ENCODE measurements at regions not wholly inside any gene's neighbourhood (a gene's known extent, or its start where the extent isn't known, plus 50 kb on each side); places are given as distances from the start of the nearest gene placed in this dataset.

GRCh38 chr18:78496079-78496478, 483.5 kb upstream of the SALL3 start:
- Histone ChIP-seq H3K9me3 (peaks cover 0 to 9% (median 0%) of the 10 kb centered on the region in 12 donors), H3K27me3 (no peaks in the 10 kb centered on the region), H3K36me3 (no peaks in the 10 kb centered on the region), H3K27ac (no peak overlapping the region), H3K4me1 (peaks cover 0 to 7% (median 0%) of the 10 kb centered on the region in 12 donors), H3K4me3 (no peak overlapping the region)
- 69 to 80% (median 75%) methylated on average over 16 of the region's 16 CpGs for WGBS, 4 donors
- ATAC-seq (peak in 1 of 4 donors; percentile 37), DNase-seq (peak in 2 of 5 donors; percentile 30 to 43)
- no peak for TF ChIP-seq CTCF (IDR thresholded peaks at IDR 0.05)
- TF ChIP-seq POLR2A (IDR thresholded peaks at IDR 0.05), result no peak
- intact Hi-C loops (cut with DNase I), result no loop called here

- ATAC-seq, result no peak
- DNase-seq, result no peak
- Histone ChIP-seq H3K4me3 (no peak overlapping the region), H3K4me1 (peaks cover 0 to 7% (median 0%) of the 10 kb centered on the region in 12 donors), H3K27me3 (no peaks in the 10 kb centered on the region), H3K36me3 (no peaks in the 10 kb centered on the region), H3K9me3 (no peaks in the 10 kb centered on the region), H3K27ac (no peak overlapping the region)
- 58 to 74% (median 64%) methylated on average over 13 of the region's 13 CpGs for WGBS, 4 donors
- intact Hi-C loops (cut with DNase I), result no loop called here
- TF ChIP-seq CTCF (IDR thresholded peaks at IDR 0.05) (no peak), POLR2A (IDR thresholded peaks at IDR 0.05) (no peak)
These were observed 482.0 kb upstream of the SALL3 start for GRCh38 chr18:78497641-78498040.

GRCh38 chr18:78499586-78499985, 480.0 kb upstream of the SALL3 start:
- ATAC-seq, result no peak
- Histone ChIP-seq H3K4me3 (no peak overlapping the region), H3K27ac (no peak overlapping the region), H3K4me1 (peaks cover 0 to 7% (median 0%) of the 10 kb centered on the region in 12 donors), H3K27me3 (no peaks in the 10 kb centered on the region), H3K36me3 (no peaks in the 10 kb centered on the region), H3K9me3 (no peaks in the 10 kb centered on the region)
- no peak for DNase-seq
- TF ChIP-seq CTCF (IDR thresholded peaks at IDR 0.05) (no peak), POLR2A (IDR thresholded peaks at IDR 0.05) (no peak)
- intact Hi-C loops (cut with DNase I), result no loop called here
- 84 to 94% (median 91%) methylated on average over 12 to 15 of the region's 15 CpGs for WGBS, 4 donors

GRCh38 chr18:78501251-78501650, 478.4 kb upstream of the SALL3 start:
- TF ChIP-seq CTCF (IDR thresholded peaks at IDR 0.05) (no peak), POLR2A (IDR thresholded peaks at IDR 0.05) (no peak)
- intact Hi-C loops (cut with DNase I), result no loop called here
- Histone ChIP-seq H3K4me1 (peaks cover 0 to 7% (median 0%) of the 10 kb centered on the region in 12 donors), H3K27ac (no peak overlapping the region), H3K4me3 (no peak overlapping the region), H3K27me3 (no peaks in the 10 kb centered on the region), H3K36me3 (no peaks in the 10 kb centered on the region), H3K9me3 (no peaks in the 10 kb centered on the region)
- DNase-seq (no peak), ATAC-seq (no peak)
- 76 to 98% (median 89%) methylated on average over 6 to 7 of the region's 7 CpGs for WGBS, 4 donors

All from heart left ventricle (tissue), 16 donors.